ENCODE measurements at regions not wholly inside any gene's neighbourhood (a gene's known extent, or its start where the extent isn't known, plus 50 kb on each side); places are given as distances from the start of the nearest gene placed in this dataset.

DNA sequence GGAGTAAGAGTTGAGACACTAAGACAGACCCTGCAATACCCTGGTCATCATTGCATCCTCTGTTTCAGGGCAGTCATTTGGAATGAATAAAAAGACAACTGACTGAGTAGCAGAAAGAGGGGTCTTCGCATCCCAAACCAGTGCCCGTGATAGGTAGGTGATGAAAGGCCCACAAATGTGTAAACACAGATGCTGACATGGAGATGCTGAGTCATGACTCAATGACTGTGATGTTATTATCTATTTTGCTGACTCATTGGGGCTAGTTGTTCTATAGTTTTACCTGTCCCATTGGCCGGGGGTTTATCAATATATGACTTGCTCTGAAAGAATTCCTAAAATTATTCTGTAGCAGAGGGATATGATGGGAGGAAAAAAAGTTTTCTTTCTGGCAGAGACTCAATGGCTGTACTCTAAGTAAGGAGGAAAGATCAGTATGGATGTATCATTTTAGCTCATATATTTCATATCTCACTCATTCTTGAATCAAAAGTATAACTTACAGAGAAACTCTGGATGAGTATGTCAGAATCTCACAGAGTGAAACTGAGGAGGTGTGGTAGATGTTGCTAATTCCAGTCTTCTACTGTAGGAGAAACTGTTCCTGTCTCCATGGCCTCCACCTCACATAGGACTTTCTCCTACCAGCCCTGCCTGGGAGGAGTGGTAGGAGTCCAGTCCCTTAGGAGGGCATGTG is 119.9 kb upstream of the PREP start:
- TF ChIP-seq, protein P1, sequence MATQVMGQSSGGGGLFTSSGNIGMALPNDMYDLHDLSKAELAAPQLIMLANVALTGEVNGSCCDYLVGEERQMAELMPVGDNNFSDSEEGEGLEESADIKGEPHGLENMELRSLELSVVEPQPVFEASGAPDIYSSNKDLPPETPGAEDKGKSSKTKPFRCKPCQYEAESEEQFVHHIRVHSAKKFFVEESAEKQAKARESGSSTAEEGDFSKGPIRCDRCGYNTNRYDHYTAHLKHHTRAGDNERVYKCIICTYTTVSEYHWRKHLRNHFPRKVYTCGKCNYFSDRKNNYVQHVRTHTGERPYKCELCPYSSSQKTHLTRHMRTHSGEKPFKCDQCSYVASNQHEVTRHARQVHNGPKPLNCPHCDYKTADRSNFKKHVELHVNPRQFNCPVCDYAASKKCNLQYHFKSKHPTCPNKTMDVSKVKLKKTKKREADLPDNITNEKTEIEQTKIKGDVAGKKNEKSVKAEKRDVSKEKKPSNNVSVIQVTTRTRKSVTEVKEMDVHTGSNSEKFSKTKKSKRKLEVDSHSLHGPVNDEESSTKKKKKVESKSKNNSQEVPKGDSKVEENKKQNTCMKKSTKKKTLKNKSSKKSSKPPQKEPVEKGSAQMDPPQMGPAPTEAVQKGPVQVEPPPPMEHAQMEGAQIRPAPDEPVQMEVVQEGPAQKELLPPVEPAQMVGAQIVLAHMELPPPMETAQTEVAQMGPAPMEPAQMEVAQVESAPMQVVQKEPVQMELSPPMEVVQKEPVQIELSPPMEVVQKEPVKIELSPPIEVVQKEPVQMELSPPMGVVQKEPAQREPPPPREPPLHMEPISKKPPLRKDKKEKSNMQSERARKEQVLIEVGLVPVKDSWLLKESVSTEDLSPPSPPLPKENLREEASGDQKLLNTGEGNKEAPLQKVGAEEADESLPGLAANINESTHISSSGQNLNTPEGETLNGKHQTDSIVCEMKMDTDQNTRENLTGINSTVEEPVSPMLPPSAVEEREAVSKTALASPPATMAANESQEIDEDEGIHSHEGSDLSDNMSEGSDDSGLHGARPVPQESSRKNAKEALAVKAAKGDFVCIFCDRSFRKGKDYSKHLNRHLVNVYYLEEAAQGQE (IDR thresholded peaks at IDR 0.05), result no peak
- TF ChIP-seq, protein P2, sequence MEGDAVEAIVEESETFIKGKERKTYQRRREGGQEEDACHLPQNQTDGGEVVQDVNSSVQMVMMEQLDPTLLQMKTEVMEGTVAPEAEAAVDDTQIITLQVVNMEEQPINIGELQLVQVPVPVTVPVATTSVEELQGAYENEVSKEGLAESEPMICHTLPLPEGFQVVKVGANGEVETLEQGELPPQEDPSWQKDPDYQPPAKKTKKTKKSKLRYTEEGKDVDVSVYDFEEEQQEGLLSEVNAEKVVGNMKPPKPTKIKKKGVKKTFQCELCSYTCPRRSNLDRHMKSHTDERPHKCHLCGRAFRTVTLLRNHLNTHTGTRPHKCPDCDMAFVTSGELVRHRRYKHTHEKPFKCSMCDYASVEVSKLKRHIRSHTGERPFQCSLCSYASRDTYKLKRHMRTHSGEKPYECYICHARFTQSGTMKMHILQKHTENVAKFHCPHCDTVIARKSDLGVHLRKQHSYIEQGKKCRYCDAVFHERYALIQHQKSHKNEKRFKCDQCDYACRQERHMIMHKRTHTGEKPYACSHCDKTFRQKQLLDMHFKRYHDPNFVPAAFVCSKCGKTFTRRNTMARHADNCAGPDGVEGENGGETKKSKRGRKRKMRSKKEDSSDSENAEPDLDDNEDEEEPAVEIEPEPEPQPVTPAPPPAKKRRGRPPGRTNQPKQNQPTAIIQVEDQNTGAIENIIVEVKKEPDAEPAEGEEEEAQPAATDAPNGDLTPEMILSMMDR (IDR thresholded peaks at IDR 0.05; ENCODE audit: low read depth, low read length, missing input control), result no peak
- TF ChIP-seq, protein P3, sequence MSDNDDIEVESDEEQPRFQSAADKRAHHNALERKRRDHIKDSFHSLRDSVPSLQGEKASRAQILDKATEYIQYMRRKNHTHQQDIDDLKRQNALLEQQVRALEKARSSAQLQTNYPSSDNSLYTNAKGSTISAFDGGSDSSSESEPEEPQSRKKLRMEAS (IDR thresholded peaks at IDR 0.05), result no peak
- TF ChIP-seq GABPA (IDR thresholded peaks at IDR 0.05 in 1 of 2, conservative IDR thresholded peaks at IDR 0.05 in 1 of 2) (no peak), RAD21 (IDR thresholded peaks at IDR 0.05) (no peak), TAF1 (conservative IDR thresholded peaks at IDR 0.05) (no peak), SP1 (IDR thresholded peaks at IDR 0.05) (no peak), JUND (IDR thresholded peaks at IDR 0.05) (no peak), EGR1 (IDR thresholded peaks at IDR 0.05; ENCODE audit: low read depth in 2 of 2) (no peak), YY1 (IDR thresholded peaks at IDR 0.05) (no peak), FOXA1 (IDR thresholded peaks at IDR 0.05) (no peak)
- TF ChIP-seq, protein P4, sequence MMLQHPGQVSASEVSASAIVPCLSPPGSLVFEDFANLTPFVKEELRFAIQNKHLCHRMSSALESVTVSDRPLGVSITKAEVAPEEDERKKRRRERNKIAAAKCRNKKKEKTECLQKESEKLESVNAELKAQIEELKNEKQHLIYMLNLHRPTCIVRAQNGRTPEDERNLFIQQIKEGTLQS (IDR thresholded peaks at IDR 0.05), result no peak
